HG03558 (cell line): ENCODE measurements at regions not wholly inside any gene's neighbourhood (a gene's known extent, or its start where the extent isn't known, plus 50 kb on each side); places are given as distances from the start of the nearest gene placed in this dataset.
"Not testable (repeated sequence)": the region's sequence is repeated elsewhere in the genome, so short reads cannot be mapped to it uniquely, and the experiment has no call there.

Experiments
- ATAC-seq: cut with Tn5 transposase; IDR thresholded peaks from one replicate; pipeline ENCODE4 v1.9.1; 2021; ENCODE audit warnings: moderate number of reproducible peaks; ENCODE audit not compliant: unreplicated experiment; ENCODE audit errors: extremely low read depth

DNA sequence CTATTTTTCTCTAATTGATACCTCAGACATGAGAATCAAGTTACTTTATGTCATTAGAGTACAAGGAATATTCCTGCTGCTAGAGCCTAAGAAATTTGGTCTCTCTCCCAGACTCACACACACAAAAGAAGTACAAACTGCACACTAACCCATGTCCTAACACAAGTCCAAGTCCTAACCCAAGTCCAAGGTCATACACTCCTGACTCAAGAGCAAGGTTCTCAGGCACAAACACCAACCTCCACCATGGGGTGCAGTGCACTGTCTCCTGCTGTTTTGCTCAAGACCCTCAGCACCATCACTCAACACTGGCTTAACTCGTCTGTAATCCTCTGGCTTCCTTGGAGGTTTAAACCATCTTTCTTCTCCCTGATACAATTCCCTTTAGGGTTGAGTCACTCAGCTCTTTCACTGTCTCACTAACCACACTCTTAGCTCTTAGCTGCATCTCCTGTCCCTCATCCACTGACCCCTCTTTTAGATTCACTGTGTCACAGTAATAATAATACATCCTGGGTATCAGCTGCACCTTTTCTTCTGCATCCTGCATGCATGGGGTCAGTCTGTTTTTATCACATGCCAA is 129.8 kb downstream of the BCL2L11 start:
- ATAC-seq = no peak

DNA sequence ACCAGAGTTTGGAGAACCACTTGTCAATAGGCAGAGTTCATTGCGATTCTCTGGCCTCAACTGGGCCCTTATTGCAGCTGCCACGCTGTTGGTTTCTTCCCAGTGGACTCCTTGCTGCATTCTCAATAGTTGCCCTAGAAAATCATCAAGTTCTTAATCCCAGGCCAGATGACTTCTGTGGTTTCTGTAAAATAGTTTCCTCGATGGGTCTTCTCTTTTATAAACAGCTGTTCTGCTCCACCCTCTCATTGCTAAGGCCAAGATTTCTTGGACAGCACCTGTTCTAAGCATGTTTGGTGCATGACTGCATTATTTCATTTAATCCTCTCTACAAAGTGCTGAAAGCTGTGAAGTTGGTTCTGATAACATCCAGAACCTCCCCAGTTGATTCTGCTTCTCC is 131.0 kb downstream of the BCL2L11 start:
- ATAC-seq = no peak

DNA sequence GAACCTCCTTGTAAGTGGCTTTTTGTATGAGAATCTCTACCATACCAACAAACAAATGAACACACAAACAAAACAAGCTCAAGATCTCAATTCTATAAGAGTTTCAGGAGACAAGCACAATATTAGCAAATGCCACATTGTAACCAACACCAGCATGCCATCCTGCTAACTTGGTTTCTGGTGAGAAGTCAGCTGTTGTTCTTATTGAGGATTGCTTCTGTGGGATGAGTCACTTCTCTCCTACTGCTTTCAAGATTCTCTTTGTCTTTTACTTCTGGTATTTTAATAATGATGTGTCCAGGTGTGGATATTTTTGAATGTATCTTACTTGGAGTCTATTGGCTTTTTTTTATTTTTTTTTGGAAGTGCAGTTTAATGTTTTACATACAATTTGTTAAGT is 131.7 kb downstream of the BCL2L11 start:
- ATAC-seq = no peak

DNA sequence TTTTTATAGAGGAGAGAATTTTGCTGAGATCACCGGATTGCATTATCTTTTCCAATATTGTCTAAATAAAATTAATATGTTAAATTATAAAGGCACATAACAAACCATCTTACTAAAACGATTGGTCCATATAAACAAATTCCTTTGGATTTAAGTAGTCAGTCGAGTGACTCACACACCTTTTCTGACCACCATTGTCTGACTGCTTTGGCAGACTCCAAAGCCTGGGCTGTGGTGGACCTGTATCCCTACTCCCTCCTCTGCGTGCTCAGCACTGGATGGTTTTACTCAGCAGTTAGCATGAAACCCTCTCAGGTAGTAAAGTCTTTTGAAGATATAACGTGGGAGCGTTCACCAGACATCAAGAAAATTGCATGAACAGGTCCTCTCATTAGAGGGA is 134.2 kb downstream of the BCL2L11 start:
- ATAC-seq = not testable (repeated sequence)

DNA sequence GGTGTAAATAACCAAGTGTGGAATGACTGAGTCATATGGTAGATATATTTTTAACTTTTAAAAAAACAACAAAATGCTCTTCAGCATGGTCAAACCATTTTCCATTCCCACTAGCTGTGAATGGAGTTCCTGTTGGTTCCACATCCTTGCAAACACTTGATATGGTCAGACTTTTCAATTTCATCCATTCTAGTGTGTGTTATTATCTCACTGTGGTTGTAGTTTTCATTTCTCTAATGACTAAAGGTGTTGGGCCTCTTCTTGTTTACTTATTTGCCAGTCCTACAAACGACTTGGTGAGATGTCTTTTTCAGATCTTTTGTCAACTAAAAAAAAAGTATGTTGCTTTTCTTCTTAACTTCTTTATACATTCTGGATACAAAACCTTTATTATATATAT is 135.9 kb downstream of the BCL2L11 start:
- not testable (repeated sequence) for ATAC-seq

DNA sequence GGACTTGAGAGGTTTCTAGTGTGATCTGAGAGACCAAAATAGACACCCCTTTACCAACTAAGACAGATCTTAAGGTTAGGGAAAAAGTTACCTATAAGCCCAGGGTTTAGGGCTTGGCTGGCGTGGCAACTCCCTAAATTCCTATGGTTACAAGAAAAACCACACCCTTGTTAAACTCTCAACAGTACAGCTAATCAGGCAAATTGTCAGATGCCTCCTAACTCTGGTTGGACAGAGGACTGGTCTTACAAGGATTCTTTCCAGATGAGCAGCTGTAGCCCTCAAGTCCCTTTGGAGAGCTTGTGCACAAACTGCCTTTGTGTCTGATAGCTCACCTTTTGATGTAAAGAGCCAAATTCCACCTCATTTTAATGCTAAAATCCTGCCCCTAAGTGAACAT is 136.9 kb downstream of the BCL2L11 start:
- ATAC-seq = not testable (repeated sequence)

DNA sequence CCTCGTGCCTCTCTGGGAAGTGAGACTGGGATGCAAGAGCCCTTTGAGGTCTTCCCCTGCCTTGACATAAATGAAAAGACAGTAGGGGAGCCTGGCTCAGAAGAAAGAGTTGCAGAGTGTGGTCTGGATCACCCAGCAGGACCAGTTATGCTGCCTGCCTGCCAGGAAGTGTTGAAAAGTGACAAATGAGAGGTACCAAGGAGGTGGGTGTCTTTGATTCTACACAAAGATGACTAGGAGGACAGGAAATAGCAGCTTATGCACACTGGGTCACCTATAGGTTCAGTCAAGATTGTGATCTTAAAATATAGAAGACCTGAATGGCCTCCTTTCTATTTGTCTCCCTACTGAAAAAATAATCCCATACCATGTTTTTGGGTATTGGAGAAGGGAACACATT is 137.6 kb downstream of the BCL2L11 start:
- ATAC-seq = not testable (repeated sequence)

DNA sequence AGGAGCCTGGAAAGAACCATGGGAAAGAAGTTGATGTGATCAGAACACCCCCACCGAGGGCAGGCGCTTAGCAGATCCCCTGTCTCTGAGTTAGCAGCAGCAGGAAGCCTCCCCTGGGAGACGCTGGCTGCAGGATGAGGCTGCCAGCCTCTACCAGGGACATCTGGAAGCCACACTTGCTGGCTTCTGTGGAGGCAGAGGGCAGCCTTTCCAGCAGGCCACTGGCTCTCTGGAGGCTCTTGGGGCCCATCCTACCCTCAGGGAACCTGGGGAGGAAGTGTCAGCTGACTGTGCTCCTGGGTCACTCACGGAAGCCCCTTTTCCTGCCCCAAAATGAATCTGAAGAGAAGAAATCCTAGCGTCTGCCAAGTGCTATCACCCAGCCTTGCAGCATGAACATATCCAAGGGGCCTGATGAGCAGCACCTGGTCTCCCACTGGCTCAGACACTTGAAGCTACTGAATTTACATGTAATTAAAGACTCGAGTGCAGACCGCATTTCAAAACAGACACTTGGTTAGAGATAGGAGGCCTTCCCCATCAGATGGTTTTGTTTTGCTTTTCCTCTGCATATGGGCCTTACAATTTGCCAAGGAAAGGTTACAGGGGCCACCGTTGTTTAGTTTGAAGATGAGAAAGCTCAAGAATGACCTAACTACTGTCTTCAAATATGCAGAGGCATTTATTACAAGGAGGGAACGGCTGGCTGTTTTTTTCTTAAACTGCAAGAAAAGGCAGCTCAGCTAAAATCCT is 142.1 kb downstream of the BCL2L11 start:
- ATAC-seq = not testable (repeated sequence)

DNA sequence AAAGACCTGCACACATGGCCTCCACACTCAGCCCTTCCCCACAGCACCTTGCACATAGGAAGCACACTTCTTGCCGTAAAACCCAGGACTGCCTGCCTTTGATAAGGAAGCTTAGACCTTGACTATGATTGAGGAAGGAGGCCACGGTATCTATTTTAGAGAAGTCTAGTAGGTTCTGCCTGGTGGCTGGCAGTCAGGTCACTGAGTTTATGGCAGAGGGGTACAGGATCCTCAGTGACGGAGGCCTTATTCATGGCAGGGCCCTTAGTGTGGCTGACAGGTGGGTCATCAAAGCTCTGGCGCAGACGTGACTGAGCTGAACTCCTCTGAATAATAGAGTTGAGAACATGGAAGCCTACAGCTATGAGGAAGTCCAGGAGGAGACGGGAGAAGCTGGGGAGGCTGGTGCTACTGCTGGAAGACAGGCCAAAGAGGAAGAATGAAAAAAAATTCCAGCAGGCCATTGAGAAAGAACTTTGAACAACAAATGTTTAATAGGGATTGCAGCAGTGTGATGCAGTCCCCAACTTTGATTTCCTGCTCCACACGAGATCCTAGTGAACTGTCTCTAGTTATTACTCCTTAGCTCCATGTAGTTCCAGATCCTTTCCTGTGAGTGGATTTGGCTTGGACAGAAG is 142.8 kb downstream of the BCL2L11 start:
- ATAC-seq = not testable (repeated sequence)

DNA sequence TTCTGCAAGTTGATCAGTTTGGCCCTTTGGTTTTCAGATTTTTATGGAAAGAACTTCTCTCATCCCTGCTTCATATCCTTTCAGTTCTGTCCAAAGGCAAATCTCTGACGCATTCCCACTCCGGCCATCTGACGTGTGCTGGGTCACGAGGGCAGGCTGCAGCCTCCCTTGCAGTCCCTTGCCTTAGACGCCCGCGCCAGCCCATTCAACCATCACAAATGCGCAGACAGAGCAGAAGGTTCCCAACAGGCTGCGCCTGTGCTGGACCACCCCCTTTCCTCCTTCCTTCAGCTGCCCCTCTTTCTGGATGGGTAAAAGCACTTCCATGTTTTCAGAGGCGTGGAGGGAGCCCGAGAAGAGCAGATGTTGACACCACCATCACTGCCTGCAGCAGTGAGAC is 144.2 kb downstream of the BCL2L11 start:
- not testable (repeated sequence) for ATAC-seq

DNA sequence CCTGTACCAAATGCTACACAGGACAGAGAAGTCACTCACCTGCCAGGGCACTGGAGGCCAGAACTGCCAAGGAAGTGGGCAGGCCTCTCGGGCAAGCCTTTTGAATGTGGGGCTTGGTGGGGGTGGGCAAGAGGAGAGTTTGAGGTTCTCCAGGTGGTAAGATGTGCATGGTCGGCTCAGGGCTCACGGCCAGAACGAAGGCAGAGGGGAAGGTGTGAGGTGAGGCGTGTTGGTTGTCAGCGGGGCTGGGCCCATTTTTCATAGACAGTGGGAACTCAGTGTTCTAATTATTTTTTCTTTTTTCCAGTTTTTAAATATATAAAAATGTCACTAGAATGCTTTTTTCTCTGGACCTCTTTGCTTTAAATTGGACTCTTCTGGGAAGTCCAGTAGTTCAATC is 145.8 kb downstream of the BCL2L11 start:
- not testable (repeated sequence) for ATAC-seq

DNA sequence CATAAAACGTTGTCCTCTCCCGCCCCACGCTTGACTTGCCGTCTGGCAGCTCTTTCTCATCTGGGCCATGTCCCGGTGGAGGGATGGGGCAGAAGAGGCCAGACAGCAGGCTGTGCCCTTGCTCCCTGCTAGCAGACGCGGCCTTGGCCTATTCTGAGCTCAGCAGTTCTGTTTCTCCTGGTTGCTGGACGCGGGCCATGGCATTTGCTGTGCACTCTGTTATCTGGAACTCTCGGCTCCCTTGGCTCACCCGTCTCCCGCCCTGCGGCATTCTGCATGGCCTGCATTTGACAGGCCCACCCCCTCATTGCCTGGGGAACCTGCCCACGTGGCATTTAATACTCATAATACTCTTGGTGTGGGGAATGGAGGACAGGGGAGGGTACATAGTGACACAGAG is 146.3 kb downstream of the BCL2L11 start:
- ATAC-seq = not testable (repeated sequence)

DNA sequence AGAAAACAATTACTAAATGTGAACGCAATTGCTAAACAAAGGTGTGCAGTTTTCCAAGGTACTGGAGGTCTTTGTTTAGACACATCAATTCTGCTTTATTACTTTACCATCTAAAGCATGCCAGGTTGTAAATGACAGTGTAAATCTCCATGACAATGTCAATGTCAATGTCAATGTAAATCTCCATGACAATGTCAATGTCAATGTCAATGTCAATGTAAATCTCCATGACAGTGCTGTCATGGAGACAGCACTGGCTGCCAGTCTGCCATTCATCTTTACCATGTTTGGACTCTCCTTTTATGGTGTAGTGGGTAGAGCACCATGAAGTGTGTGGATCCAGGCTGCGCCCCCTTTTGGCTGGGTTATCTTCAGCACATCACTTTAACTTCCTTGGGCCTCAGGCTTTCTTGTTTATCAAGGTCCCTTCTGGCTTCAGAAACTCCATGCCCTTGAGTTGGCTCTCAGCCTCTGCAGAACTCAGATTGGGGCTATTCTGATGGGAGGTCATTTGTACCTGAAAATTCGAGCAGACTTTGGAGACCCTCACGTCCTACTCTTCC is 149.1 kb downstream of the BCL2L11 start:
- ATAC-seq = not testable (repeated sequence)

DNA sequence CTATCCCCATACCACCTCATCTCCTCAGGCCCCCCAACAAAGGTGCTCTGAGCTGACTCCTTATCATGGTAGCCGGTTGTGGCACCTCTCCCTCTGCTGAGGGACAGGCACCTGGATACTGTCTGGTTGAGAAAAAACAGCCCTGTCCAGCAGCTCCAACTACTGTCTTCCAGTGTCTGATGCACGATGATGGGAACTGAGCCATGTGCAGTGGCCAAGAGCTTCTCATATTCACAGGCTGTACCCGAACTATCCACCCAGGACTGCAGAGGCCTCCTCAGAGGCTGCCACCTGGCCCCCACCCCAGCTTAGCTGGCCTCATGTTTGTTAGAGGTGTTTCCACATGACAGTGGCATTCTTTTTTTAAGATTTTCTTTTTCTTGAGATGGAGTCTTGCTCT is 149.9 kb downstream of the BCL2L11 start:
- ATAC-seq = not testable (repeated sequence)

DNA sequence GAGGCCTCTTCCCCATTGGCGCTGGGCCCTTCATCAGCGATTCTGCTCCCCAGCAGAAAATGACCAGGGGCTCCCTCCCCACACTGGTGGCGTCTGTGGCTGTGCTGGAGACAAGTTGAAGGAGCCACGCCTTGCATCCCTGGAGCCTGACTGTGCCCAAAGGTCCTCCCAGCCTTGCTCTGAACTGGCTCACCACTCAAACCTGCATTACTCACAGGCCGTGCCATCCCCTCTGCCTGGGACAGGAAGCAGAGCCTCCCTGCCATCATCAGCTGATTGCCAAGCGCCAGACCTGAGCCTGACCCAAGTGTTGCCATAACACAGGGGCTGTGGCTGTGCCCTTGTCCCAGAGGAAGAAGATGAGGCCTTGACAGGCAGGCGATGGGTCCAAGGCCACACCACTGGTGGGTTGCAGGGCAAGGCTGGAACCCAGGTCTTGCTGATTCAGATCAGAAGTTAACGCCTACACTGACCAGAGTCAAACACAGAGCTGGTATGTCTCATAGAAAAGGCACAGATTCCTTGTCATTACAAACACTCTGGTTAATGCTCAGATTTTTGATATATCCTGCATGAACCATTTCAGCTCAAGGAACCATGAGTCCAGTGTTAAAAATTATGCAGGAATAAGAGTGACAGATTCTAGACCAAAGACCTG is 151.1 kb downstream of the BCL2L11 start:
- not testable (repeated sequence) for ATAC-seq

DNA sequence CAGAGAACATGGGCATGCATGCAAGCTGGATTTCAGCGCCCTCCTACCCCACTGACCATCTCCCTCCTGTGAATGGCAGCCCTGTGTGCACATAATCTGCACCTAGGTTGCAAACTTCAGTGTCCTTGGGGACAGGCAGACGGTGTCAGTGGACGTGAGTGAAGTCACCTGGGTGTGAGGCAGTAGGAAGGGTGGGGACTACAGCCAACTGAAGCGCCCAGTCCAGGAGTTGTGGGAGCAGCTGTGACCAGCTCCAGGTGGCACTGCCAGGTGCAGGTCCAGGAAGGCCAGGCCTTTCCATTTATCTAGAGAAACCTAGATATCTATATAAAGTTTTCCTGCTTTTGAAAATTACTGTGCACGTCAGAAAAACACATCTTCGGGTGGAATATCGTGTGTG is 152.3 kb downstream of the BCL2L11 start:
- not testable (repeated sequence) for ATAC-seq

DNA sequence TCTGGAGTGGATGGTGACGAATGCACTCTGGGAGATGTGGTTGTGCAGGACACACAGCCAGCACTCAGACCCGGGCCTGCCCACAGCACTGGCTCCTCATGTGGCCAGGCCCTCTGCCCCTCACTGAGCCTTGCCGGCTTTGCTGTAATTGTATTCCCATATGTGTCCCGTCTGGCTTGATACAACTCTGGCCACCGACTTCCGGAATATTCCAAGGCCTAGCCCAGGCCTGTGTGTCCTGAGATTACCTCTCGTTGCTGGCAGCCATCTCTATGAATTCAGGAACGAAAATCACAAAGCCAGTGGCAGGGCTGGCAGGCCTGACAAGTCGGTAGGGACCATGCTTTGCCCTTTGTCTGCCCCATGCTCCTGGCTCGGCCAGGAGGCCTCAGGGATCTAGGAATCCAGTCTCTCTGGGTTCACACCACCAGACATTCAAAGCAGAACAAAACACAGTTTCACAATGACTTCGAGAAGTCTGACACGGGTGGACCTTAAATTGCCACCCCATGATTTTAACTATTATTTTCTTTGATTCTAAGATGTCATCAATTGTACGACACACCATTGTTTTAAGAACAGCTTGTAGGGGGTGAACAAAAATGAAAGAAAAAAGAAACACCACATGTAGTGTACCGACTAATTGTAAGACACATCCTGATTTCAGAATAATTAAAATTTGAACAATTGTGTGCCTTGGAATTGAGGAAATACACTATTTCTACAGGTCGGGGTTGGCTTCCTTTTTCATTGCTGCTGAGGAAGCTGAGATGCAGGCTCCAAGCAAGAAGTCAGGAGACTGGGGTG is 154.5 kb downstream of the BCL2L11 start:
- ATAC-seq = not testable (repeated sequence)

DNA sequence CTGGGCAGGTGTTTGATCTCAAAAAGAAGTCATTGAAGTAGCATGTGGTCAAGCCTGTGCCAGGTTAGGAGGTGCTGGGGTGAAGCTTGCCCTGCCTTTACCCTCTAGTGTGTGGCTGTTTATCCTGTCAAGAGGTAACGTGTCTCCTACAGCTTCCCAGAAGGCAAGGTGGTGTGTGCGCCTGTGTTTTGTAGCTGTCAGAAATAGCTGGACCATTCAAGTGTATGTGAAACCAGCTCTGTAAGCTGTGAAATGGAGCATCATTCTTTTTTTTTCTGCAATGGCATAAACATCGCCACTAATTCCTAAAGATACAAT is 155.1 kb downstream of the BCL2L11 start:
- ATAC-seq = not testable (repeated sequence)

DNA sequence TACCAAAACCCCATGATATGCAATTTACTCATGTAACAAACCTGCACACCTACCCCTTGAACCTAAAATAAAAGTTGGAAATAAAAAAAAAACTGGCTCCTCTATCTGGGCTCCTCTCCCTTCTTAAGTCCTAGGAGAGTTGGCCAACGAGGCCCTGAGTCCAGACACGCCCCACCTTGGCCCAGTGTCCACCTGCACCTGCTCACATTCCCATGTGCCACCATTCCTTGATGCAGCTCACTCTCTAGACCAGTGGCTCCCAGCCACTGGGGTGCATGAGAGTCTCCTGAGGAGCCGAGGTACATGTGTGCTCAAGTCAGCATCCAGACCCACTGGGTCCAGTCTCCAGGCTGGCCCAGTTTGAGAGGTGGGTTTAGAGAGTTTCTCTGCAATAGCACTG is 157.4 kb downstream of the BCL2L11 start:
- not testable (repeated sequence) for ATAC-seq

DNA sequence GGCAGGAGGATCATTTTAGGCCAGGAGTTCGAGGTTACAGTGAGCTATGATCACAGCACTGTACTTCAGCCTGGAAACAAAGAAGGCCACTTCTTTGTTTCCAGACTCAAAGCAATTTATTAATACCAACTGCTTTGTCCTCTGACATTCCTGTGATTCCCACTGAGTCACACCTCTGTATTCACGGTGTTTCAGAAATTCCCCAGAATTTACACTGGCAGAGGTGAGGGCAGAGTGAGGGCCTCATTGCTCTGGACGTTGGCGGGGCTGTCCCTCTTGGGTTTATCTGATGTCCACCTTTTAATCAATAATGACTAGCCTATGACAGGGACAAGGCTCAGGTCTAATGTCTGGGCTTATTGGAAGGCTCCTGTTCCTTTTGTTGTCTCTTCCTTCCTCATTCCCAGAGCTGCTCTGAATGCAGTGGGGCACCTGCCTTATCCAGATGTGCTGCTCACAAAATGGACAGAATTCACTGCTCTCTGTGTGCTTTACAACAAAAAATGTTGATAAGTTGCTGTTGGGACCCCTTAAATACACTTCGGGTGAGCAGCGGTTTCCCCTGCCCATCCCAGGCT is 160.1 kb downstream of the BCL2L11 start:
- ATAC-seq = not testable (repeated sequence)
